ENCODE measurements at regions not wholly inside any gene's neighbourhood (a gene's known extent, or its start where the extent isn't known, plus 50 kb on each side); places are given as distances from the start of the nearest gene placed in this dataset.

GRCh38 chr20:48433178-48433577, 394.6 kb downstream of the PREX1 start:
- DNase-seq = no peak

- DNase-seq = no peak
Observed at GRCh38 chr20:48432494-48432832, 395.3 kb downstream of the PREX1 start.

GRCh38 chr20:48431653-48432493, 395.9 kb downstream of the PREX1 start:
- DNase-seq = no peak

- no peak for DNase-seq
Observed at GRCh38 chr20:48426630-48427029, 401.2 kb downstream of the PREX1 start.

GRCh38 chr20:48425817-48426612, 401.8 kb downstream of the PREX1 start:
- DNase-seq = no peak

GRCh38 chr20:48425321-48425720, 402.5 kb downstream of the PREX1 start:
- no peak for DNase-seq

GRCh38 chr20:48422242-48422960, 405.4 kb downstream of the PREX1 start:
- DNase-seq = no peak

- no peak for DNase-seq
Observed at GRCh38 chr20:48421547-48421946, 406.3 kb downstream of the PREX1 start.

- DNase-seq = no peak
Observed at GRCh38 chr20:48420176-48420575, 407.6 kb downstream of the PREX1 start.

- DNase-seq = no peak
Observed at GRCh38 chr20:48419173-48419572, 408.6 kb downstream of the PREX1 start.

- no peak for DNase-seq
Observed at GRCh38 chr20:48416002-48416401, 411.8 kb downstream of the PREX1 start.

GRCh38 chr20:48414786-48415185, 413.0 kb downstream of the PREX1 start:
- no peak for DNase-seq

- DNase-seq = no peak
Observed at GRCh38 chr20:48411919-48412522, 415.8 kb downstream of the PREX1 start.

- DNase-seq = no peak
Observed at GRCh38 chr20:48411245-48411644, 416.6 kb downstream of the PREX1 start.

GRCh38 chr20:48409055-48409615, 418.7 kb downstream of the PREX1 start:
- DNase-seq = no peak

GRCh38 chr20:48407710-48408109, 420.1 kb downstream of the PREX1 start:
- no peak for DNase-seq

- no peak for DNase-seq
Observed at GRCh38 chr20:48406912-48407340, 420.9 kb downstream of the PREX1 start.

- DNase-seq = no peak
Observed at GRCh38 chr20:48406498-48406897, 421.3 kb downstream of the PREX1 start.

- no peak for DNase-seq
Observed at GRCh38 chr20:48405909-48406308, 421.9 kb downstream of the PREX1 start.

- no peak for DNase-seq
Observed at GRCh38 chr20:48404598-48404997, 423.2 kb downstream of the PREX1 start.

- DNase-seq = no peak
Observed at GRCh38 chr20:48403167-48403761, 424.5 kb downstream of the PREX1 start.

- DNase-seq = no peak
Observed at GRCh38 chr20:48401359-48401758, 426.4 kb downstream of the PREX1 start.
